ENCODE measurements at regions not wholly inside any gene's neighbourhood (a gene's known extent, or its start where the extent isn't known, plus 50 kb on each side); places are given as distances from the start of the nearest gene placed in this dataset.

DNA sequence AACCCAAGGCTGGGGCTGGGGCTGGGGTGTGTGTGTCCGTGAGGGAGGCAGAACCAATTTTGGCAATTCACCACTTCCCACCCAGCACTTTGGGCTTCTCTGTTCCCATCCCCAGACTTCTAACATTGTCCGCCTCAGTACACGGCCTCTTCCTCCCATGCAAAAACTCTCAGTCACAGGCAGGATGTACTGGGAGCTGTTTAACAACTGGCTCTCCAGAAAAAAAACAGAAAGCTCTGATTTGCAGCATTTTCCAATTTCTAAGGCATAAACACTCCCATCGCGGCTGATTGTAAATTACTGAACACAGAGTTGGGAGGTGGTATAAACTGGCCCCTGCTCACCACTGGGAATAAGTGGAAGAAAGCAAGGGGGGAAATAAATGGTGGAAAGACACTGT, 73.1 kb upstream of the MAP4K3 start:
- Mint-ChIP-seq H3K9me3 (ENCODE audit: low read depth) (no peaks in the 10 kb centered on the region), H3K4me1 (ENCODE audit: low read depth) (peaks cover 18% of the 10 kb centered on the region), H3K4me3 (ENCODE audit: low read depth) (no peak overlapping the region), H3K27me3 (peaks cover 3% of the 10 kb centered on the region), H3K27ac (no peak overlapping the region), H3K36me3 (ENCODE audit: insufficient read depth) (no peaks in the 10 kb centered on the region)
- TF ChIP-seq, protein P1, sequence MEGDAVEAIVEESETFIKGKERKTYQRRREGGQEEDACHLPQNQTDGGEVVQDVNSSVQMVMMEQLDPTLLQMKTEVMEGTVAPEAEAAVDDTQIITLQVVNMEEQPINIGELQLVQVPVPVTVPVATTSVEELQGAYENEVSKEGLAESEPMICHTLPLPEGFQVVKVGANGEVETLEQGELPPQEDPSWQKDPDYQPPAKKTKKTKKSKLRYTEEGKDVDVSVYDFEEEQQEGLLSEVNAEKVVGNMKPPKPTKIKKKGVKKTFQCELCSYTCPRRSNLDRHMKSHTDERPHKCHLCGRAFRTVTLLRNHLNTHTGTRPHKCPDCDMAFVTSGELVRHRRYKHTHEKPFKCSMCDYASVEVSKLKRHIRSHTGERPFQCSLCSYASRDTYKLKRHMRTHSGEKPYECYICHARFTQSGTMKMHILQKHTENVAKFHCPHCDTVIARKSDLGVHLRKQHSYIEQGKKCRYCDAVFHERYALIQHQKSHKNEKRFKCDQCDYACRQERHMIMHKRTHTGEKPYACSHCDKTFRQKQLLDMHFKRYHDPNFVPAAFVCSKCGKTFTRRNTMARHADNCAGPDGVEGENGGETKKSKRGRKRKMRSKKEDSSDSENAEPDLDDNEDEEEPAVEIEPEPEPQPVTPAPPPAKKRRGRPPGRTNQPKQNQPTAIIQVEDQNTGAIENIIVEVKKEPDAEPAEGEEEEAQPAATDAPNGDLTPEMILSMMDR (IDR thresholded peaks at IDR 0.05; ENCODE audit: unreplicated experiment) = no peak
- DNase-seq (ENCODE audit: low spot score, unreplicated experiment) = no peak

DNA sequence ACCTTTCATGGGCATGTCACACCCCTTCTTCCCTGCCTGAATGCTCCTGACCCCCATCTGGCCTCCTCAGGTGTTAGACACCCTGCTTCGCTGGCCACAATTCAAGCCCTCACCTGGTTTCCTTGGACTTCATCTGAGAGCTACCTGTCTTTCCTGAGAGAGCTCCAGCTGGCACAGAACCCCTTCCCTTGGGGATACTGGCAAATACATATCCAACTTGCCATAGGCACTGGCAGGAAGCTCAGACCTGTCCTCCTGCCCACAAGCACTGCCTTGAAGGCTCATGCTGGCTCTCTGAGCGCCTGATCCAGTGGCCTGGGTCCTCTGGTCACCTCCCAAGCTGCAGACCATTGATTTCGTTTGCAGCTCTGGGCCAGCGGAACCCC, 74.1 kb upstream of the MAP4K3 start:
- Mint-ChIP-seq H3K4me3 (ENCODE audit: low read depth) (no peak overlapping the region), H3K36me3 (ENCODE audit: insufficient read depth) (no peaks in the 10 kb centered on the region), H3K27ac (no peak overlapping the region), H3K27me3 (peaks cover 4% of the 10 kb centered on the region), H3K9me3 (ENCODE audit: low read depth) (no peaks in the 10 kb centered on the region), H3K4me1 (ENCODE audit: low read depth) (peaks cover 27% of the 10 kb centered on the region)
- TF ChIP-seq, protein P1 (IDR thresholded peaks at IDR 0.05; ENCODE audit: unreplicated experiment) = no peak
- no peak for DNase-seq (ENCODE audit: low spot score, unreplicated experiment)

DNA sequence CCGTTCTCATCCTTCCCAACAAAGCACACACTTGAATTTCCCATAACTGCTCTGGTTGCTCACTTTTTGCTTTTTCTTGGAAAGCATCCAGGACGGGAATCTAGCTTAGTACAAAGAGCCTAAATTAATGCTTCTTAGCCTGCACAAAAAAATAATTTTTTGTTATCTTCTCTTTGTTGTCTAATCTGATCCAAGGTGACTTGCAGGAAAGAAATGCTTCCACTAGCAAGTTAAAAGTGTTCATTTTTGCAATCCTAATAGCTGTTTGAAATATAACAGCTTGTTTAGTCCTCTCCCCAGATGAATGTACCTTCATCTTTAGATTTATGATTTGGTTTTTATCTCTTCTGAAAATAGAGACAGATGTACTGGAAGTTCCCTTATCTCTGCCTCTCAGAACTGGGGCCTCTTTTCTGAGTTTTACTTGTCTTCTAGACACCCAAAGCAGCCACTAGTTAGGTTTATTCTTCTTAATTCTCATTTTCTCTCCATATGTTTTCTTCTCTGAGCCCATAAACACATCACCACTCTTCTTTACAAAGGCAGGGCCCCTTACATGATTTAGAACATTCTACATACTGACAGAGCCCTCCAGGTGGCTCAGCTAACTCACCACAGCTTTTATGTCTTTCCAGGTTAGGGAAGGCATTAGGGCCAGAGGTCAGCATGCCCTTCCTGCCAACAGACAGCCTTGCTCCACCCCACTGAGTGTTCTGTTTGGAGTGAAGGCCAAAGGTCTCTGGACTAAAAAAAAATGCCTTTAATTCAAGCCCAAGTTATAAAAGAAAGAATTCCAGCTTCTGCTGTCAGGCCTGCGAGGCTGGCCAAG, 74.7 kb upstream of the MAP4K3 start:
- H3K36me3 Mint-ChIP-seq (ENCODE audit: insufficient read depth) = no peaks in the 10 kb centered on the region
- no peak overlapping the region for H3K27ac Mint-ChIP-seq
- TF ChIP-seq, protein P1 (IDR thresholded peaks at IDR 0.05; ENCODE audit: unreplicated experiment) = no peak
- peaks cover 29% of the 10 kb centered on the region for H3K4me1 Mint-ChIP-seq (ENCODE audit: low read depth)
- DNase-seq (ENCODE audit: low spot score, unreplicated experiment) = no peak
- H3K9me3 Mint-ChIP-seq (ENCODE audit: low read depth) = no peaks in the 10 kb centered on the region
- H3K27me3 Mint-ChIP-seq = peaks cover 6% of the 10 kb centered on the region
- H3K4me3 Mint-ChIP-seq (ENCODE audit: low read depth) = no peak overlapping the region

DNA sequence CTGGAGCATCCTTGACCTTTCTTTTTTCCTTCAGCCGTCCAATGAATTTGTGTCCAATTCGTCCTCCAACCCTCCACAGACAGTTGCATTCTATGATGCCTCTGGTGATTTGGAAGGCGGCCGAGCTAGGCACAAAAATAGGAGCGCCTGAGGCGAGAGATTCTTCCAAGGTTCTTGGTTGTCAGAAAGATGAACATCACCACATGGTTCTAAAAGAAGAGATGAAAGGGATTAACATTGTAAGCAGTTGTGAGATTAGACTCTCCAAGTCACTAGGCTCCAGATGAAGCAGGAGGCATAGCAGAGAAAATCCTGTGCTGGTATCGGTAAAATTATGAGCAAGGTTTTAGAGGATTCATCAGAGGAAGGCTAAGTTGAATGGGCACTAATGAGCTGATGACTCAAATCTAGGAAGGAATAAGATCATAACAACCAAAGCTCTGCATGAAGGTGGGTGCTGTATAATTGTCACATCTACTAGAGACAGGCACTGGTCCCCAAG, 75.4 kb upstream of the MAP4K3 start:
- peaks cover 30% of the 10 kb centered on the region for H3K4me1 Mint-ChIP-seq (ENCODE audit: low read depth)
- H3K4me3 Mint-ChIP-seq (ENCODE audit: low read depth) = no peak overlapping the region

DNA sequence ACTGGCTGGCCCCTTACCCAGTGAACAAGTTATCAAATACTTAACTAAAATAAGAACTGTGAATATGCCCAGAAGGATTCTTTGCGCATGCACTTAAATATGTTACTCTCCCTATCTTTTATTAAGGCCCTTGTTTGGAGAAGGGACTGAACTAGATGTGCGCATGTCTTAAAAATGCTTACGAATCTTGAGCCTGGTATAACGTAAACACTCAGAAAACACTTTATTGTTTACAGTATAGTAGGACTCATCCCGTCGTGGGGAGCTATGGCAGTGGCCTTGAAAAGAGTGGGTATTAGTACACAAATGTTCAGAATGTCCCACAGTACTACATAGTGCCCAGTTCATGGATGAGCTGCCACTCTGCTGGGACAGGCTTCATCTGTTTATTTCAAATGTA, 75.9 kb upstream of the MAP4K3 start:
- no peak overlapping the region for H3K4me3 Mint-ChIP-seq (ENCODE audit: low read depth)
- no peak for DNase-seq (ENCODE audit: low spot score, unreplicated experiment)
- peaks cover 12% of the 10 kb centered on the region for H3K27me3 Mint-ChIP-seq
- H3K9me3 Mint-ChIP-seq (ENCODE audit: low read depth) = no peaks in the 10 kb centered on the region
- no peaks in the 10 kb centered on the region for H3K36me3 Mint-ChIP-seq (ENCODE audit: insufficient read depth)
- TF ChIP-seq, protein P1 (IDR thresholded peaks at IDR 0.05; ENCODE audit: unreplicated experiment) = no peak
- peaks cover 31% of the 10 kb centered on the region for H3K4me1 Mint-ChIP-seq (ENCODE audit: low read depth)
- no peak overlapping the region for H3K27ac Mint-ChIP-seq

More for the DNA sequence above, 75.4 kb upstream of the MAP4K3 start:
- Mint-ChIP-seq H3K27me3 (peaks cover 10% of the 10 kb centered on the region), H3K27ac (no peak overlapping the region), H3K9me3 (ENCODE audit: low read depth) (no peaks in the 10 kb centered on the region), H3K36me3 (ENCODE audit: insufficient read depth) (no peaks in the 10 kb centered on the region)
- TF ChIP-seq, protein P1 (IDR thresholded peaks at IDR 0.05; ENCODE audit: unreplicated experiment) = no peak
- DNase-seq (ENCODE audit: low spot score, unreplicated experiment) = no peak
